ENCODE measurements at regions not wholly inside any gene's neighbourhood (a gene's known extent, or its start where the extent isn't known, plus 50 kb on each side); places are given as distances from the start of the nearest gene placed in this dataset.
"Not testable (repeated sequence)": the region's sequence is repeated elsewhere in the genome, so short reads cannot be mapped to it uniquely, and the experiment has no call there.

DNA sequence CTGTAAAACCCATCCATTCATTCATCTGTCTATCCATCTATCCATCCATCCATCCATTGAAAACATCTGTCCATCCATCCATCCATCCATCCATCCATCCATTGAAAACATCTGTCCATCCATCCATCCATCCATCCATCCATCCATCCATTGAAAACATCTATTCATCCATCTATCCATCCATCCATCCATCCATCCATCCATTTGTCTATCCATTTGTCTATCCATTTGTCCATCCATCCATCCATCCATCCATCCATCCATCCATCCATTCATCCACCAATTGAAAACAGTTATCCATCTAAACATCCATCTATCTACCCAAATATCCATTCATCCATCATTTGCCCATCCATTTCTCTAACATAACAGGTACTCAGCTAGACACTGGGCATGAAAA, 145.3 kb upstream of the TBX3 start:
- TF ChIP-seq POLR2A (IDR thresholded peaks at IDR 0.05; ENCODE audit: low read length); GATA1 (IDR thresholded peaks at IDR 0.05; ENCODE audit: low read depth, low read length): not testable (repeated sequence)

Data from erythroblast (primary cell).